Hepatocyte (in vitro differentiated cells): ENCODE measurements at regions not wholly inside any gene's neighbourhood (a gene's known extent, or its start where the extent isn't known, plus 50 kb on each side); places are given as distances from the start of the nearest gene placed in this dataset.

Experiments
- CTCF ChIP-seq: fragments of 200-600 bp; sonication (generic); IDR thresholded peaks from 2 replicates; pipeline ENCODE4 v1.5.1; 2016; ENCODE audit warnings: antibody characterized with exemption, mild to moderate bottlenecking; ENCODE audit not compliant: poor library complexity
- EZH2 ChIP-seq: fragments of 200-600 bp; sonication (generic); IDR thresholded peaks from 2 replicates; pipeline ENCODE4 v1.6.1; 2016; ENCODE audit warnings: antibody characterized with exemption, mild to moderate bottlenecking, borderline replicate concordance

DNA sequence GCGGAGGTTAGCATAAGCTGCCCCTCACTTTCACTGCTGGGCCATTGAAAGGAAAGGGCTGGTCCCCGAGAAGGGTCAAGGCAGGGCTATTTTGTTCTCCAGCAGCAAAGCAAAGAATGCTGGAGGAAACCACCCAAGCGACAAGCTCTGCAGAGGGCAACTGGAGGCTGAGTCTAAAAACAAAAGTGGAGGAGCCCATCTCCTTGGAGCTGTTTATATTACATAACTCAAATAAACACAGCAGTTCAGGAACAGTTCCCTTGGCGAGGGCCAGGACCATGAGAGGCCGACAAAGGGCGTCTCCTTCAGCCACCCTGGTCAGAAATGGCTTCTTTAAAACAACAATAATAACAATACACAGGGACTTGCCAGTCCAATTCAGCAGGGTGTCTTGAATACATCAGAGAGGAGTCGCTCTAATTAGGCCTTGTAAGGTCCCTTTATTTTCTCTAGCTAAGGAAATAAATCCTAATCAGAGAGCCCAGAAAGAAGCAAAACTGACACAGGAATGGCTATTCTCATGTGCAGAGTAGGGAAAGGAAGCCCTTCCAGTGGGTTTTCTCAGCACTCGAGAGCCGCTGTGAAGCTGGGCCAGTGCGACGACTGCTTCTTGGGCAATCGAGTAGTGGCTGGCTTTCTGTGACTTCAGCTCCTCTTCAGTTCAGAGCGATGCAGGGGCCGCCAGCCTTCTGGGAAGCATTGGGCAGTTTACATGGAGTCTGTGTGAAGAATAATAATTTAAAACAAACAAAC lies 57.0 kb upstream of the TARBP1 start:
- no peak for TF ChIP-seq CTCF
- no peak for TF ChIP-seq EZH2
